HG02970 (cell line): ENCODE measurements at regions not wholly inside any gene's neighbourhood (a gene's known extent, or its start where the extent isn't known, plus 50 kb on each side); places are given as distances from the start of the nearest gene placed in this dataset.
"Not testable (repeated sequence)": the region's sequence is repeated elsewhere in the genome, so short reads cannot be mapped to it uniquely, and the experiment has no call there.

Experiments
- ATAC-seq: cut with Tn5 transposase; IDR thresholded peaks from one replicate; pipeline ENCODE4 v1.9.1; 2021; ENCODE audit warnings: mild to moderate bottlenecking, moderate library complexity, moderate number of reproducible peaks; ENCODE audit not compliant: unreplicated experiment, low FRiP score

DNA sequence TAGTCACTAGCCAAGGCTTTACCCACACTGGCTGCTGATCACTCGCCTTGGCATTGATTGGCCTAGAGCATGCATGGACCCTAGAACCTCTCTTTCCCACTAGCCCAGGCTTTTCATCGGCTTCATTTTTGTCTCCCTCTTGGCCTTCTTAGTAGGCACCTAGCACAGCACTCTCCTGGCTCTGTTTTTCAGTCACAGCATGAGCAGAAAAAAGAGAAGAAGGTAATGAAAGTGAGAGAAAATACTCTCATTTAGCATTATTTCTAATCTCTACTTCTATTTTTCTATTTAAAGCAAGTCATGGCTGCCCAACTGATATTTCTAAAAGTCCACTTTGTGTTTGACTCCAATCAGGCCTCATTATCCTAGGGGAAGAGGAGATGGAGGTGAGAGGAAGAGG lies 267.2 kb downstream of the FBXO8 start:
- no peak for ATAC-seq

DNA sequence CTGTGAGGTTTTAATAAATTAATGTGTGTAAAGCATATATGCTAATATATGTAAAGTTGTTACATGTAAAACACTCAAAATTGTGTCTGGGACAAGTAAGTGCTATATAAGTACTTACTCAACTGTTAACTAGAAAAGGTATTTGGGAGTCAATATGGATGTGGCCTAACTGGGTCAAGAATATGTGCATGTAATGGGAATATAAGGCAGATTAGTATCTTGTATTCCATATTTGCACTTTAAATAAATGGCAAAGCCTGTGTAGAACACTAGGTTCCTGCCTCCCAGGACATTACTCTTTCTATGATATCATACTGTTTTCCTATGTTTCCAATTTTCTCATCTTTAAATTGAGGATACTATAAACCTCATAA lies 270.6 kb downstream of the FBXO8 start:
- no peak for ATAC-seq

DNA sequence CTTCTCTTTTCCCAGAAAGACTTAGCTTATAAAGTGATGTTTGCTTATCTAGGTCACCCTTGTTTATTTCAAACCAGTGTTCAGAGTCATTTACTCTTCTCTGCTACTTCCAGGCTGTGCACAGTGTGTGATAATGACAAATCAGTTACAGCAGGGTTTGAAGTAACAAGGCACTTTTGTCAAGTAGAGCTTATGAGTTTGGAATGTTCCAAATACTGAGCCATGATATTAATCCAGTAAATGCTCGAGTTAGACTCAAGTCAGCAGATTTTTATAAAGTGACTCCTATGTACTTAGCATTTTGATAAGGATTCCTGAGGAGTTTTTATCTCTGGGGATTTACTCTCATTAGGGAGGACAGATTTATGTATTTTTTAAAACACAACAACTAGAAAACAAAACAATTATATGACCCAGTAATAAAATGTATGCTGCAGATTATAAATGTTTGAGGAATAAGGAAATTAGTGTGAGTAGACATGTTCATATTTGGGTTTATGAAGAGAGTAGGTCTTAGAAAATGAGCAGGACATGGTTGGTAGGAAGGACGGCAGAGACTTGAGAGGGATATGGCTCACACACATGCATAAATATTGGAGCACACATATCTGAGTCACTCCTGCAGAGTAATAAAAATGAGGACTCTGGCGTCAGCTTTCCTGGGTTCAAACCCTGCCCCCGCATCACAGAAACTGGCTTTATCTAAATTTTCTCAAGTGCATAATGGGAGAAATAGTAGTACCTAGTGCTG lies 271.2 kb downstream of the FBXO8 start:
- no peak for ATAC-seq

DNA sequence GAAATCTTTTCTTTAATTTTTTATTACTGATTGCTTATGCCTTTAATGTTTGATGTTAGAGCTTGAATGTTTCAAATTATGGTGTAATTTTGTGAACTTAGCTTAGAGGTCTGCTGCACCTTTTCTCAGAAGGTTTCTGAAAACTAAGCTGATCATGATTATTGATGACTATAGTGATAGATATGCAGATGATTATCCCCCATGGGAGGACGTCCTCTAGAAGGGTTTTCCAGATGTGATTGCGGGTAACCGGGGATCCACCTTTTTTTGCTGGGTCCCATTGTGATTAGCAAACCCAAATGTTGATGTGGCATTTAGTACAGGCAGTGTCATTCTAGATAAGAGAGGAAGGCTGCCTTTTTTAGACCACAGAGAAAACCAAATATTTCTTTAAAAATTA lies 272.9 kb downstream of the FBXO8 start:
- ATAC-seq = no peak

DNA sequence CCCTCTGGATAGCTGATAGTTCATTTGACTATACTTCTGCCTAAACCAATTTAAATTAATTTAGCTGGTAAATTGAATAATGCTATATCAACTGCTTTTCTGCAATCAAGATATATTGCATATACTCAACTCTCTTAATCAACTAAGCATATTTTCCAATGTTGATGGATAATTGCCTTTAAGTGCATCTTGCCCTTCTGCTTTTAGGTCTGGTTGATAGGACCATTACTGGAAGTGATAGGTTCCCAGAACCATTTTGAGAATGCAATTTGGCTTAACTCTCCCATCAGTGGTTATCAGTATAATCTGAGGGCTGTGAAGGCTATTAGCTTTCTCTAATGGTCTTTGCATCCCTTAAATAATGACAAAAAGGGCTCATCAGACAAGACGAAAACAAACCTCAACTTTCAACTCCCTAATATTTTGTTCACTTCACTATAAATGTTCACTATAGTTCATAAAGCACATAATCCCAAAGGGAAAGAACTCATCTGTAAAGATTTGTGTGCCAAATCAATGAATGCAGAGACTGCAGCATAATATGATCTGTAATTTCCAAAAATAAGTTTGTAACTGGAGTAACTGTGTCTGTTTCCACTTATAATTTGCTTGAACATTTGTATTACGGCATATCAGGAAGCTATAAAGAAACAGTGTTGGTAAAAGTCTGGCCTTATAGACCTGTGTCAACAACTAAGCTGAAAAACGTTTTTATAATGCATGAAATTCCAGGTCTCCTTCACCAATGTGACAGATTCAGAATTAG lies 273.6 kb downstream of the FBXO8 start:
- no peak for ATAC-seq

DNA sequence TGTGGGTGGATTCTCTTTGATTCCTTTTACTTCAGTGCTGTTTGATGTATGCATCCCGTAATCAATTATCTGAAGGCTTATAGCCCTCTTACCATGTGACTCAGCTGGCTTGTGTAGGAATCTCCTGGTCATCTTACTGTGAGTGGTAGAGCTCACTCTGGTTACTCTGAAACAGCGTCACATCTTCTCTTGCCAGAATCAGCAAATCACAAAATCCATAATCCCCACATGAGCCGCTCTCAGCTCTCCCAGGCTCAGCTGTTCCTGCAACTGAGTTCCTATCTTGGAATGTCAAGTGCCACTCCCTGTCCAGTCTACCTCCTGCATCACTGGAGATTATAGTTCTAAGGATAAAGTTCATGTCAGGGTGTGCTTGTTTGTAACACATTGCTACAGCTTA lies 278.0 kb downstream of the FBXO8 start:
- ATAC-seq = no peak

DNA sequence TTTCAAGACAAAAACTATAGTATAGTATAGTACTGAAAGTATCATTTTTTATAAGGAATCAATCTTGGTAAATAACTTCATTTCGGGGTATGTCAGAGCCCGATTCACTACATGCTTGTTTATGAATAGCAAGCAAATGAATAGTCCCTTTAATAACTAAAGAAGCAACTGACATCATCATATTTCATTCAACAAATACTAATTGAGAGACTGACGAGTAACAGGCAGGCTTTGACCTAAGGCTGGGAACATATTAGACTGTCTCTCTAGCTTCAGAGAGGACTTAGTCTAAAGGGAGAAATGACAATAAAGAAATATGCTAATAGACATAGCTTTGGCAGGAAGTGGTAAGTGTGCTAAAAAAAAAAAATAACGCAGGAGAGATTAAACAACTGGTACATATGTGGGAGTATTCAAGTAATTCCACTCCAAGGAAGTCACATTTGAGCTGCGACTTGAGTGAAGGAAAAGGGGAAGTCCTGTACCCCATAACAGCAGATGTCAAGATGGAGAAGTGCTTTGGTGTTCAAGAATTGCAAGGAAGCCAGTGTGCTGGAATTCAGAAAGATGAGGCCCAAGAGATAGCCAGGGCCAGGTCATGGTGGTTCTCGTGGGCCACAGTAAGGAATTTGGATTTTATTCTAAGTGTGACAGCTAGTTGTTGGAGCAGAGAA lies 284.9 kb downstream of the FBXO8 start:
- no peak for ATAC-seq

DNA sequence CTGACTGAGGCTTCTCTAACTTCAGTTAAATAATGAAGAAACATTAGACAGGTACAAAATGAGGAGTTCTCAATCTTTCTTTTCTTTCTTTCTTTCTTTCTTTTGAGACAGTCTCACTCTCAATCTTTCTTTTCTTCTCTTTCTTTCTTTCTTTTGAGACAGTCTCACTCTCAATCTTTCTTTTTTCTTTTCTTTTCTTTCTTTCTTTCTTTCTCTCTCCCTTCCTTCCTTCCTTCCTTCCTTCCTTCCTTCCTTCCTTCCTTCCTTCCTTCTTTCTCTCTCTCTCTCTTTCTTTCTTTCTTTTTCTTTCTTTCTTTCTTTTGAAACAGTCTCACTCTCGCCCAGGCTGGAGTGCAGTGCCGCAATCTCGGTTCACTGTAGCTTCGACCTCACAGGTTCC lies 287.7 kb downstream of the FBXO8 start:
- ATAC-seq = not testable (repeated sequence)

DNA sequence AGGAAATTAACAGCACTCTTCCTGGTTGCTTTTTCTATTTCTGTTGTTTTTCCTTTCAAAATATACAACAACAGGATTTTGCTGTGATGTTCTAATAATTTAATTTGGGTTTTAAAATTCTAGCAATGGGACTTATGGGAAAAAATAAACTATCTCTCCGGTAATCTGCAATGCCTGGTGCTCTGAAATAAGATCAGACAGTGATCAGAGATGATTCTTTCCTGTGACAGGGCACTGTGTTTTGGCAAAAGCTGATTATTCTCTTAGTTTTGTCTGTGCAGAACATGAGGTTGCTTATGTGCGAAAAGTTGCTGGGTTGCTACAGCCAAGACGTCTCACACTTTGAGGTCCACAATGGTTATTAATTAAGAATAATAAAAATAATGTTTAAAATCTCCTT lies 291.7 kb downstream of the FBXO8 start:
- no peak for ATAC-seq

GRCh38 chr4:173991316-173991715 lies 292.2 kb downstream of the FBXO8 start:
- ATAC-seq = no peak

DNA sequence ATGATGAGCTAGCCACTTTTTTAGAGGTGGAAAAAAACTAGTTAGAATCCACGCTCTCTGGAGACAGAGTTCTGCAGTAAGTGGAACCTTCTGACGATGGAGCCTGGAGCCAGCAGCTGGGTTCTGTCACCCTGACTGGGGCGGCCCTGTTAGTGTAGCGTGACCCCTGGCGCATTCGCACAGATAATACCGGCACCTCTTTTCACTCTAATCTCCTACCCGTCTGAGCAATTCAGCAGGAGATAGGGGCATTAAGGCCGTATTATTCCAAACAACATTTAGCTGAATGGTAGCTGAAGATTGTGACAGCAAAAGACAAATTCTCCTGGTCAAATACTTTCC lies 292.6 kb downstream of the FBXO8 start:
- ATAC-seq = no peak

GRCh38 chr4:173990126-173990868 lies 293.2 kb downstream of the FBXO8 start:
- no peak for ATAC-seq

DNA sequence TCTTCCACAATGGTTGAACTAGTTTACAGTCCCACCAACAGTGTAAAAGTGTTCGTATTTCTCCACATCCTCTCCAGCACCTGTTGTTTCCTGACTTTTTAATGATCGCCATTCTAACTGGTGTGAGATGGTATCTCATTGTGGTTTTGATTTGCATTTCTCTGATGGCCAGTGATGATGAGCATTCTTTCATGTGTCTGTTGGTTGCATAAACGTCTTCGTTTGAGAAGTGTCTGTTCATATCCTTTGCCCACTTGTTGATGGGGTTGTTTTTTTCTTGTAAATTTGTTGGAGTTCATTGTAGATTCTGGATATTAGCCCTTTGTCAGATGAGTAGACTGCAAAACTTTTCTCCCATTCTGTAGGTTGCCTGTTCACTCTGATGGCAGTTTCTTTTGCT lies 319.9 kb downstream of the FBXO8 start:
- not testable (repeated sequence) for ATAC-seq

DNA sequence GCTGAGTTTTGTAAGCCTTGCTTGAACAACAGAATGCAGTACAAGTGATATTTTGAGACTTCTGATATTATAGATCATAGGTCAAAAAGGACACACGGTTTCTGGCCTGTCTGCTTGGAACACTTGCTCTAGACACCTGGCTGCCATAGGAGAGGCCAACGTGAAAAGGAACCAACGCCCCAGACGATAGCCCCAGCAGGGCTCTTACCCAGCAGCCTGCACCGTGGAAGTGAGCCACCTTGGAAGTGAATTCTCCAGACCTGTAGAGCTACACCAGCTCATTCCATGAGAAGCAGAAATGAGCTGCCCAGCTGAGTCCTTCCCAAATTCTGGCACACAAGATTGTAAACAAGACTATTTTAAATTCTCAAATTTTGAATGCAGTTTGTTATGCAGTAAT lies 323.1 kb downstream of the FBXO8 start:
- ATAC-seq = no peak

DNA sequence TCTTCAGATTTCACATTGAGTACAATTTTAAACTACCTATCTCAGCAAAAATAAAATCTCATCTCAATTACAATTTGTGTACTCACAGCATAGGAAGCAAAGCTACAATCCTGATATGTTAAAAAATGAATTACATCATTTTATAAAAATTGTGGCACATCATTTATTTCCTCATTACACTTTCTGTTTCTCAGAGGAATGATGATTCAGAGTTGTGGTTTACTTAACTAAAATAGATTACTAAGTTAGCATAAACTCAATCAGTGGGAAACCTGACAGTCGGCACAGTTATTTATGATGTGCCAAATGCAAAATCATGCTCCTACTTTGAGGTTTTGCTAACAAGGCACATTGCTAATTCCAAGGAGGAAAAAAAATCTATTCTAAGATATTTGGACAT lies 325.0 kb downstream of the FBXO8 start:
- ATAC-seq = no peak

- no peak for ATAC-seq
Observed at GRCh38 chr4:173943547-173943946, 339.9 kb downstream of the FBXO8 start.

DNA sequence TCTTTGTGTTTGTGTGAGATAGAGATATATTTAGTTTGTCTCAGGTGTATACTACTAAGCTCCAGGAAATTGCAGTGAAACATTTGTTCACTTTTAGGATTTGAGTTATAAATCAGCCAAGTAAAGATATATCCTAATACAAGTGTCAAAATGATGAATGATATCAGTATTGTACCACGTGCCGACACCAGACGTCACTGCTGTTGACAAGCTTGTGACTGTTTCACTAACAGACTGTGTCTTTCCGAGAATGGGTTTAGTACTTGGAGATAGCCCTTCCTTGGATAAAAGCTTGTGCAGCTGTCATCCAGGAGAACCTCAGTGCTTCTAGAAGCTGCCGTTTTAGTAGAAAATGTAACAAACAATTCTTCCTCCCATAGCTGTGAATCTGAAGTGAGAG lies 343.3 kb downstream of the FBXO8 start:
- no peak for ATAC-seq

DNA sequence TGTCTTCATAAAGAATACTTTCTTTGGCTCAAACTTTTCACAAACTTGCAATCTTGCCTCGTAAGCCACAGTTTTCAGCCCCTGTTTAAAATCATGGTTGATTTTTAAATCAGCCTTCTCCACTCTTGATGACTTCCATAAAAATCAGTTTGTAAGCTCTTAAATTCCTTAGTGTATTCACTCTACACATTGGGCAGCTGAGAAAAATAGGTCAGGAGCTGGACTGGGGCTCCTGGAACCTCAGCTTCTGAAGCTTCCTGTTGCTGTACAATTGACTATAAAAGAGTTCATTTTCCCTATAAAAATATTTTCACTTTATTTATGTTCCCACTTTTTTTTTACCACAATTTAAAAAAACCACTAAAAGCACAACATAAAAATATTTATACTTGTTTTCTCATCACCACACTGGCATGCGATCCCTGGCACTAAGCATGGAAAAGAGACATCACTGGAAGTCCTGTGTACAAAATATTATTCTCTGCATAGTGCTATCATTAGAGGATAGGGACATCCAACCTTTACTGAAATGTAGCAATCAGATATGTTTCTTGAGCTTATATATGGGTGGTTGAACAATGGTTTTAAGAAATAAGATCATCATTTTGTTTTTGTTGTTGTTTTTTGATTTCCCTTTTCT lies 345.7 kb downstream of the FBXO8 start:
- no peak for ATAC-seq

GRCh38 chr4:173936861-173937260 lies 346.6 kb downstream of the FBXO8 start:
- ATAC-seq = no peak

GRCh38 chr4:173935622-173936405 lies 347.7 kb downstream of the FBXO8 start:
- ATAC-seq = no peak
